WI38 (cell line): ENCODE measurements at regions not wholly inside any gene's neighbourhood (a gene's known extent, or its start where the extent isn't known, plus 50 kb on each side); places are given as distances from the start of the nearest gene placed in this dataset.

Experiments used
- H3K4me3 ChIP-seq: 2 replicates; pipeline ENCODE4 v1.5.1; 2011; ENCODE audit warnings: low read depth, mild to moderate bottlenecking, control low read depth, low read length
- TF ChIP-seq, protein P1 (sequence below): IDR thresholded peaks from 2 replicates; pipeline ENCODE4 v1.5.1; 2012; ENCODE audit warnings: low read depth, mild to moderate bottlenecking, control low read depth, low read length

DNA sequence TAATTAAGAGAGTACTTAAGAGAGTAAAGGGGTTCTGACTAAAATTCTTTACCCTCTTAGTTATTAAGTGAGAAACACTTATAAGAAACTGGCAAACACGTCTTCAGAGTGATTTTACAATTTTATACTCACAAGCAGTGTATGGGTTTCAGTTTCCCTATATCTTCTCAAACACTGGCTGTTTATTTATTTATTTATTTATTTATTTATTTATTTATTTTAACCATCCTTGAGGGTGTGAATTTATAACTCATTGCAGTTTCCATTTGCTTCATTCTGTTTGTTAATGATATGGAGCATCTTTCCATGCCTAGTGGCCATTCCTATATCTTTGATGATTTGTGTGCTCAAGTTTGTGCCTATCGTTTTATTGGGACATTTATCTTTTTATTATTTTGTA lies 68.0 kb upstream of the SGCD start:
- TF ChIP-seq, protein P1, sequence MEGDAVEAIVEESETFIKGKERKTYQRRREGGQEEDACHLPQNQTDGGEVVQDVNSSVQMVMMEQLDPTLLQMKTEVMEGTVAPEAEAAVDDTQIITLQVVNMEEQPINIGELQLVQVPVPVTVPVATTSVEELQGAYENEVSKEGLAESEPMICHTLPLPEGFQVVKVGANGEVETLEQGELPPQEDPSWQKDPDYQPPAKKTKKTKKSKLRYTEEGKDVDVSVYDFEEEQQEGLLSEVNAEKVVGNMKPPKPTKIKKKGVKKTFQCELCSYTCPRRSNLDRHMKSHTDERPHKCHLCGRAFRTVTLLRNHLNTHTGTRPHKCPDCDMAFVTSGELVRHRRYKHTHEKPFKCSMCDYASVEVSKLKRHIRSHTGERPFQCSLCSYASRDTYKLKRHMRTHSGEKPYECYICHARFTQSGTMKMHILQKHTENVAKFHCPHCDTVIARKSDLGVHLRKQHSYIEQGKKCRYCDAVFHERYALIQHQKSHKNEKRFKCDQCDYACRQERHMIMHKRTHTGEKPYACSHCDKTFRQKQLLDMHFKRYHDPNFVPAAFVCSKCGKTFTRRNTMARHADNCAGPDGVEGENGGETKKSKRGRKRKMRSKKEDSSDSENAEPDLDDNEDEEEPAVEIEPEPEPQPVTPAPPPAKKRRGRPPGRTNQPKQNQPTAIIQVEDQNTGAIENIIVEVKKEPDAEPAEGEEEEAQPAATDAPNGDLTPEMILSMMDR = no peak
- no peak overlapping the region for H3K4me3 ChIP-seq

DNA sequence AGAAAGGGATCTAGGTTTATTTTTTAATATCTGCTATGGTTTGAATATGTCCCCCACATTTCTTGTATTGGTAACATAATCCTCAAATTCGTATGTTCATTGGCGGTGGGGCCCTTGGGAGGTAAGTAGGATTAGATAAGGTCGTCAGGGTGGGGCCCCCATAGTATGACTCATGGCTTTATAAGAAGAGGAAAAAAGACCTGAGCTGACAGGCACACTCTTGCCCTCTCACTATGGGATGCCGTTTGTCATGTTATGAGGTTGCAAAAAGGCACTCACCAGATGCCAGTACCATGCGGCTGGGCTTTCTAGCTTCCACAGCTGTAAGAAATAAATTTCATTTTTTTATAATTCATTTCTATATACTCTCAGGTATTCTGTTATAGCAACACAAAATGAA lies 67.3 kb upstream of the SGCD start:
- TF ChIP-seq, protein P1 = no peak
- no peak overlapping the region for H3K4me3 ChIP-seq

- TF ChIP-seq, protein P1 = no peak
- H3K4me3 ChIP-seq = no peak overlapping the region
Observed at GRCh38 chr5:156261275-156261939, 65.6 kb upstream of the SGCD start.

DNA sequence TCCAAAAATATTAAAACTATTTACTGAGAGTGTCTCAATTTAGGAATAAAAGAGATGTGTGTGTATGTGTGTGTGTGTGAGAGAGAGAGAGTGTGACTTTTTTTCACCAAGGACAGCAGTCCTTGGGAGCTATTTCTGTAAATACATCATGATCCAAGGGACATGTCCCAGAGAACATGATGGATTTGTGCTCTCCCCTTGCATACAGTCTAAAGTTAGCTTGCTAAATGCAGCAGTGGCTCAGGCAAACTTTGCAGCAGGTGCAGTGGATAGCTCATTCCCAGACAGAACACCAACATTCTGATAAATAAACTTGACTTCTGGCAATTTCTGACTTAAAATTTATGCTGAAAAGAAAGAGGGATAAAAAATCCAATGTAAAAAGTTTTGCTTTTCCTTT lies 55.4 kb upstream of the SGCD start:
- TF ChIP-seq, protein P1 = no peak
- H3K4me3 ChIP-seq = no peak overlapping the region

DNA sequence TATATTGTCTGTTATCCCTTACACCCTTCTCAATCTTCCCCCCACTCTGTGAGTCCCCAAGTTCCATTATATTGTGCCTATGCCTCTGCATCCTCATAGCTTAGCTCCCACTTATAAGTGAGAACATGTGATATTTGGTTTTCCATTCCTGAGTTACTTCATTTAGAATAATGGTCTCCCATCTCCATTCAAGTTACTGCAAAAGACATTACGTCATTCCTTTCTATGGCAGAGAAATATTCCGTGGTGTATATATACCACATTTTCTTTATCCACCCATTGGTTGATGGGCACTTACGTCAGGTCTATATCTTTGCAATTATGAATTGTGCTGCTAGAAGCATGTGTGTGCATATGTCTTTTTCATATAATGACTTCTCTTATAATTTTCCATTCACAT lies 54.8 kb upstream of the SGCD start:
- TF ChIP-seq, protein P1 = no peak
- H3K4me3 ChIP-seq = no peak overlapping the region

- TF ChIP-seq, protein P1 = no peak
- no peak overlapping the region for H3K4me3 ChIP-seq
Observed at GRCh38 chr5:156273325-156273724, 53.6 kb upstream of the SGCD start.

- H3K4me3 ChIP-seq = no peak overlapping the region
- TF ChIP-seq, protein P1 = no peak
Observed at GRCh38 chr5:156274453-156274852, 52.5 kb upstream of the SGCD start.
